A673 (cell line): ENCODE measurements at regions not wholly inside any gene's neighbourhood (a gene's known extent, or its start where the extent isn't known, plus 50 kb on each side); places are given as distances from the start of the nearest gene placed in this dataset.

Source experiments
- EZH2 ChIP-seq: fragments of 200-600 bp; sonication (generic); IDR thresholded peaks from 2 replicates; pipeline ENCODE4 v1.6.1; 2017; ENCODE audit warnings: borderline replicate concordance, low read depth, mild to moderate bottlenecking, mixed read lengths, antibody characterized with exemption, low read length; ENCODE audit not compliant: poor library complexity, severe bottlenecking
- TF ChIP-seq, protein P1 (sequence below): fragments of 300-800, 200-600 bp; sonication (generic); conservative IDR thresholded peaks from 2 replicates; pipeline ENCODE4 v1.5.1; 2017; ENCODE audit warnings: low read depth, mild to moderate bottlenecking, antibody characterized with exemption, low read length, moderate library complexity, mixed read lengths

DNA sequence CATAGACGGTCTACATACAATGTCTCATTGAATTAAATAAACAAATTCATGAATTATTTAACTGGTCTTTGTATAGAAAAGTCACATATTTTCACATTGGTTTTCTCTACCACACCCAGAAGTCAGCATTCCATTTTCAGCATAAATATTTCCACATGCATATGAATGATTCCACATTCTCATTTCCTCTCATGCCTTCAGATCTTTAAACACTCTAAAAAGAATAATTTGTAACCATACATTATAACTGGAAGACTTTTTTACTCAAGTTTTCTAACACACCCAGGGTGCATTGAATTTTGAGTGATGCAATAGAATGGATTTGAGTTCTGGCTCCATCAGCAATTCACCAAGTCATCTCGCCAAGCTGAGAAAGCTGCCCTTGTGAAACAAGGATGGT, 501.8 kb upstream of the TENM4 start:
- TF ChIP-seq, protein P1, sequence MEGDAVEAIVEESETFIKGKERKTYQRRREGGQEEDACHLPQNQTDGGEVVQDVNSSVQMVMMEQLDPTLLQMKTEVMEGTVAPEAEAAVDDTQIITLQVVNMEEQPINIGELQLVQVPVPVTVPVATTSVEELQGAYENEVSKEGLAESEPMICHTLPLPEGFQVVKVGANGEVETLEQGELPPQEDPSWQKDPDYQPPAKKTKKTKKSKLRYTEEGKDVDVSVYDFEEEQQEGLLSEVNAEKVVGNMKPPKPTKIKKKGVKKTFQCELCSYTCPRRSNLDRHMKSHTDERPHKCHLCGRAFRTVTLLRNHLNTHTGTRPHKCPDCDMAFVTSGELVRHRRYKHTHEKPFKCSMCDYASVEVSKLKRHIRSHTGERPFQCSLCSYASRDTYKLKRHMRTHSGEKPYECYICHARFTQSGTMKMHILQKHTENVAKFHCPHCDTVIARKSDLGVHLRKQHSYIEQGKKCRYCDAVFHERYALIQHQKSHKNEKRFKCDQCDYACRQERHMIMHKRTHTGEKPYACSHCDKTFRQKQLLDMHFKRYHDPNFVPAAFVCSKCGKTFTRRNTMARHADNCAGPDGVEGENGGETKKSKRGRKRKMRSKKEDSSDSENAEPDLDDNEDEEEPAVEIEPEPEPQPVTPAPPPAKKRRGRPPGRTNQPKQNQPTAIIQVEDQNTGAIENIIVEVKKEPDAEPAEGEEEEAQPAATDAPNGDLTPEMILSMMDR, result no peak
- no peak for TF ChIP-seq EZH2
